NB4 (cell line): ENCODE measurements at regions not wholly inside any gene's neighbourhood (a gene's known extent, or its start where the extent isn't known, plus 50 kb on each side); places are given as distances from the start of the nearest gene placed in this dataset.

Experiments
- TF ChIP-seq, protein P1 (sequence below): IDR thresholded peaks from 2 replicates; pipeline ENCODE4 v1.6.1; 2011; ENCODE audit warnings: low read depth, low read length
- TF ChIP-seq, protein P2 (sequence below): IDR thresholded peaks from one replicate; pipeline ENCODE4 v1.5.1; 2012; ENCODE audit warnings: low read depth, low read length

DNA sequence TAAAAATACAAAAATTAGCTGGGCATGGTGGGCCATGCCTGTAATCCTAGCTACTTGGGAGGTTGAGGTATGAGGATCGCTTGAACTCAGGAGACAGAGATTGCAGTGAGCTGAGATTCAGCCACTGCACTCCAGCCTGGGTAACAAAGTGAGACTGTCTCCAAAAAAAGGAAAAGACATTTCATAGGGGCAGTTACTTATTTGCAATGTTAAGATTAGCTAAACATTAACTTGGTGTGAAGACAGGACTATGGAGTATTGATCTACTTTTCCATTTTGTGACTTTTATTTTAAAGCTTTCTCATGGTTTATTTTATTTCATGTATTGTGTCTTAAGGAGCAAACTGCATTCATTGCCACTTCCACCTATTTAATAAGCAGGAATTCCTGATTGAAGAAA is 153.0 kb downstream of the UTRN start:
- TF ChIP-seq, protein P1, sequence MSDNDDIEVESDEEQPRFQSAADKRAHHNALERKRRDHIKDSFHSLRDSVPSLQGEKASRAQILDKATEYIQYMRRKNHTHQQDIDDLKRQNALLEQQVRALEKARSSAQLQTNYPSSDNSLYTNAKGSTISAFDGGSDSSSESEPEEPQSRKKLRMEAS, result no peak
- TF ChIP-seq, protein P2, sequence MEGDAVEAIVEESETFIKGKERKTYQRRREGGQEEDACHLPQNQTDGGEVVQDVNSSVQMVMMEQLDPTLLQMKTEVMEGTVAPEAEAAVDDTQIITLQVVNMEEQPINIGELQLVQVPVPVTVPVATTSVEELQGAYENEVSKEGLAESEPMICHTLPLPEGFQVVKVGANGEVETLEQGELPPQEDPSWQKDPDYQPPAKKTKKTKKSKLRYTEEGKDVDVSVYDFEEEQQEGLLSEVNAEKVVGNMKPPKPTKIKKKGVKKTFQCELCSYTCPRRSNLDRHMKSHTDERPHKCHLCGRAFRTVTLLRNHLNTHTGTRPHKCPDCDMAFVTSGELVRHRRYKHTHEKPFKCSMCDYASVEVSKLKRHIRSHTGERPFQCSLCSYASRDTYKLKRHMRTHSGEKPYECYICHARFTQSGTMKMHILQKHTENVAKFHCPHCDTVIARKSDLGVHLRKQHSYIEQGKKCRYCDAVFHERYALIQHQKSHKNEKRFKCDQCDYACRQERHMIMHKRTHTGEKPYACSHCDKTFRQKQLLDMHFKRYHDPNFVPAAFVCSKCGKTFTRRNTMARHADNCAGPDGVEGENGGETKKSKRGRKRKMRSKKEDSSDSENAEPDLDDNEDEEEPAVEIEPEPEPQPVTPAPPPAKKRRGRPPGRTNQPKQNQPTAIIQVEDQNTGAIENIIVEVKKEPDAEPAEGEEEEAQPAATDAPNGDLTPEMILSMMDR, result no peak
